ENCODE measurements at regions not wholly inside any gene's neighbourhood (a gene's known extent, or its start where the extent isn't known, plus 50 kb on each side); places are given as distances from the start of the nearest gene placed in this dataset.
"Not testable (repeated sequence)": the region's sequence is repeated elsewhere in the genome, so short reads cannot be mapped to it uniquely, and the experiment has no call there.

GRCh38 chrX:112997991-112998390 is 157.4 kb upstream of the AMOT start:
- no peak for DNase-seq

GRCh38 chrX:112991801-112992200 is 151.2 kb upstream of the AMOT start:
- DNase-seq: no peak

- DNase-seq: no peak
Observed at GRCh38 chrX:112979879-112980278, 139.2 kb upstream of the AMOT start.

- no peak for DNase-seq
Observed at GRCh38 chrX:112968351-112969133, 127.9 kb upstream of the AMOT start.

- DNase-seq: no peak
Observed at GRCh38 chrX:112967903-112968302, 127.3 kb upstream of the AMOT start.

- no peak for DNase-seq
Observed at GRCh38 chrX:112967341-112967740, 126.7 kb upstream of the AMOT start.

- DNase-seq: no peak
Observed at GRCh38 chrX:112961981-112962380, 121.3 kb upstream of the AMOT start.

- no peak for DNase-seq
Observed at GRCh38 chrX:112947981-112948615, 107.5 kb upstream of the AMOT start.

- no peak for DNase-seq
Observed at GRCh38 chrX:112946227-112946626, 105.6 kb upstream of the AMOT start.

GRCh38 chrX:112945826-112946225 is 105.2 kb upstream of the AMOT start:
- DNase-seq: no peak

- no peak for DNase-seq
Observed at GRCh38 chrX:112941209-112941837, 100.7 kb upstream of the AMOT start.

GRCh38 chrX:112935029-112935428 is 94.4 kb upstream of the AMOT start:
- DNase-seq: no peak

GRCh38 chrX:112931900-112932299 is 91.3 kb upstream of the AMOT start:
- no peak for DNase-seq

- no peak for DNase-seq
Observed at GRCh38 chrX:112931478-112931877, 90.8 kb upstream of the AMOT start.

GRCh38 chrX:112923381-112923780 is 82.8 kb upstream of the AMOT start:
- not testable (repeated sequence) for DNase-seq

GRCh38 chrX:112913807-112914206 is 73.2 kb upstream of the AMOT start:
- no peak for DNase-seq

- no peak for DNase-seq
Observed at GRCh38 chrX:112910418-112910817, 69.8 kb upstream of the AMOT start.

- DNase-seq: no peak
Observed at GRCh38 chrX:112901869-112902725, 61.5 kb upstream of the AMOT start.

- DNase-seq: no peak
Observed at GRCh38 chrX:112896051-112896450, 55.4 kb upstream of the AMOT start.
